Islet precursor cell (in vitro differentiated cells): ENCODE measurements at regions not wholly inside any gene's neighbourhood (a gene's known extent, or its start where the extent isn't known, plus 50 kb on each side); places are given as distances from the start of the nearest gene placed in this dataset.

Experiments
- DNase-seq: peaks from one replicate; pipeline ENCODE4 v3.0.0-alpha.2; 2018

DNA sequence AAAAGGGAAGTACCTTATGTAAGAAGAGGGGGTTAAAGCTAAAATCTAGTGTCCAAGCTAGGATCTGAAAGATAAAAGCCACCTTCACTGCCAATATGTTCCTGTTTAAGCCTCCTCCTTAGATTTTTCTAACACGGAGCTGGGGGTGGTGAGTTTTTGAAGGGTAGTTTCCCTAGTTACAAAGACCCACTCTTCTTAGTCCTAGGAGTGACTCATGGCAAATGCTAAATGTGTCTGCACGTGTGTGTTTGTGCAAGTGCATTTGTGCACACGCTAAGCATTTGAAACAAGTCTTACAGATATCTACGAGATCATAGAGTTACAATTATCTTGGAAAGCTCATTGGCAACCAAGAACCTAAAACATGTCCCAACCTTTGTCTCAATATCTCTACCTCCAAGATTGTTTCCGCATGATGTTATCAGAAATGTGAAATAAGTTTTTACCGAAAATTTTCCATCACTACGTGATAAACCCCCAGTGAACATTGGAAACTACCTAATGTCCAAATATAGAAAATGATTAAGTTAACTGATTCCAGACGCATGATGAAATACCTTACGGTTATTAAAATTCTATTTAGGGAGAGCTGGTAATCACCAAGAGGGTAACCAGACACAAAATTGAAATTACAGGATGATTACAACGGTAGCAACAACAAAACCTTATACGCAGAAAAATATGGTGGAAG, 78.0 kb upstream of the HRH2 start:
- peak; percentile 7 for DNase-seq

DNA sequence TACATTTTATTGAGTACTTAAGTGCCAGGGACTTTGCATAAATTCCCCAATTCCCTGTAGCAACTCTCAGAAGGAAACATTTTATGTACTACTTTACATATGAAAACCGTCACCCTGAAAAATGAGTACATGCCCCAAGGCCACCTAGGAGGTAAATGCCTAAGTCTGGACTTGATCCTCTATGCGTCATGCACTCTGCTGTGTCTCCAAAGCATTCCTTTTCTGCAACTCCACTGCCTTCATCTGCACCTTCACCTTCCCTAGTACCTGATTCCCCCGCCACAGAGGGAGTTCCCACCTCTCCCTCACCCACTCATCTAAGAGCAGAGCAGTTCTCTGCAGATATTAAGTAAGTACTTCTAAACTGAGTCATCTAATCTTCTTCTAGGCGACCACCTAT, 75.2 kb upstream of the HRH2 start:
- DNase-seq: peak; percentile 79

GRCh38 chr5:175585567-175585966, 72.3 kb upstream of the HRH2 start:
- no peak for DNase-seq

GRCh38 chr5:175588709-175589429, 69.0 kb upstream of the HRH2 start:
- DNase-seq: no peak

DNA sequence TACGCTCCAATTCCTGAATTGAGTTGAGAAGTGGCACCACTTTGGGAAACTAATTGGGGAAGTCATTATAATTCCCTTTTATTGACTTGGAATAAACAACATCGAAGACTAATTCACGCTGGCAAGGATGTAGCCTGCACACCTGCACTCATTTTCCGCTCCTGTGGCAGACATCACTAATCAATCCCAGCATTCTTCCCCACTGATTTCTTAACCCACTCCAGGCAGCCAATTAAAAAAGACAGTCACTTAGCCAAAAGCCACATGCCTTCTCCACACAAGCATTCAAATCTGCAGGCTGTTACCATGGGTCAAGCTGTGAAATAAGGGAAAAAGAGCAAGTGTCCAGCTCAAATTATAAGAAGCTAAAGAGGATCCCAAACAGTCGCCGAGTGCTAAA, 68.2 kb upstream of the HRH2 start:
- no peak for DNase-seq

GRCh38 chr5:175590471-175590881, 67.4 kb upstream of the HRH2 start:
- peak; percentile 96 for DNase-seq

DNA sequence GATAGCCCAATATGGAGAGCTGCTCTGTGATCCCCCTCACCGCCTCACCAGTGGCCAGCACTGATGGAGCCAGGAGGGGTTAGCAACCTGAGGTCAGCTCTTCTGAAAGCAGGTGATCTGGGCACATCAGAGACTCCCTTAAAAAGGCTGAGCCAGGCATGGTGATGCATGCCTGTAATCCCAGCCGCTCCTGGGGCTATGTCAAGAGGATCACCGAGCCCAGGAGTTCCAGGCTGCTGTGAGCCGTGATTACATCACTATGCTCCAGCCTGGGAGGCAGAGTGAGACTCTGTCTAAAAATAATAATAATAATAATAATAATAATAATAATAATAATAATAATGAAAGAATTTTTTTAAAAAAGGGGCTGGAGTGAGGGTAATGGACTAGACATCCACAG, 66.6 kb upstream of the HRH2 start:
- DNase-seq: peak; percentile 35

- DNase-seq: peak; percentile 18
These were observed 64.1 kb upstream of the HRH2 start for GRCh38 chr5:175593794-175594193.

- peak; percentile 11 for DNase-seq
These were observed 62.0 kb upstream of the HRH2 start for GRCh38 chr5:175595905-175596304.

GRCh38 chr5:175596761-175597189, 61.1 kb upstream of the HRH2 start:
- DNase-seq: no peak

GRCh38 chr5:175597718-175598117, 60.2 kb upstream of the HRH2 start:
- DNase-seq: no peak

- peak; percentile 12 for DNase-seq
These were observed 59.1 kb upstream of the HRH2 start for GRCh38 chr5:175598774-175599173.

- DNase-seq: peak; percentile 17
These were observed 58.7 kb upstream of the HRH2 start for GRCh38 chr5:175599210-175599609.

DNA sequence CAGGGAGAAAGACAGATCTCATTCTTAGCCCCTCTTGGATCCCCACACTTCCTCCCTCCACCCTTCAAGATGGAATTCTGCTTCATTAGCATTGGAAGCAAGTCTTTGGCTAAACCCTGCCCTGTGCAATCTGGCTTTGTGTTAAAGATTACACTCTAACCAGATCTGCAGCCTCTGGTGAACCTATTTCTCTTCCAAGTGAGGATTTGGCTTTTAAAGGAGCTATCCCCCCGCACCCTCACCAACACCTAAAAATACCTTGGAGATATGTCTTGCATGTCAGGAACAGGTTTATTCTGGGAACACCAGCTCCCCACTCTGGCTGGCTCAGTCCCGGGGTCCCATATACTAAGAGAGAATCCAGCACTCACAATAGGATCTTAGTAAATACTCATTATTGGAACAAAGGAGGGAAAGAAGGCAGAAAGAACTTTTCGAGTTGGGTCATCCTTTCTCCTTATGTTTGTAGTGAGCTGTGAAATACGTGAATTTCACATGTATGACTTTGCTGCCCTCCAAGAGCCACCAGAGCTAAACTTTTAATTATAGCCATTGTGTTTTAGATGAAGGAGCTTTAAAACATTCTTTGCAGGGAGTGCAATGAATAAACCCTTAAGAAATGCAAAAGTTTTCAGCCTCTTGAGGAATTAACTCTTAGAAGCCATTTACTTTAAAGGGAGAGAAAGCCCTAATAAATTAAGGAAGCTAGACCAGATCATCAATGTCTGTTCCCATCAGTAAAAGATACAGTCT, 53.7 kb upstream of the HRH2 start:
- peak; percentile 30 for DNase-seq

GRCh38 chr5:175606409-175606808, 51.5 kb upstream of the HRH2 start:
- no peak for DNase-seq
